ENCODE measurements at regions not wholly inside any gene's neighbourhood (a gene's known extent, or its start where the extent isn't known, plus 50 kb on each side); places are given as distances from the start of the nearest gene placed in this dataset.

DNA sequence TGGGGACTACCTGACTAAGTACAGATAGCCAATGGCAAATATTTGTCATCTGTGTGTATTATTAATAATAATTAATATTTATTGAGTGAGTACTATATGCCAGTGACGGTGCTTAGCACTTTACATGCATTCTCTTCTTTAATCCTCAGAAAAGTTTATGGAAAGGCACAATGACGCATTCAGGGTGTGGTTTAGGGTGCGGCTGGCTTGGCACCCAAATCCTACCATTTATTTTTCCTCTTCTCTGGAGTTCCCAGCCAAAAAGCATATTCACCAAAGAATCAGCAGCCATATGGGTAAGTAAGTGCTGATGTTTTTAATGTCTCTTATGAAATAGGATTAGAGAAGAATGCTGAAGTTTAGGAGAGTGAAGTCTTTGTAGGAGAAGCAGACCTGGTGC lies 140.4 kb upstream of the TP63 start:
- Histone ChIP-seq H2BK20ac (ENCODE audit: low read depth, low read length) (no peak overlapping the region), H3K56ac (ENCODE audit: extremely low read depth, insufficient read depth, low read length) (no peak overlapping the region), H3K14ac (replicated peaks; ENCODE audit: low read depth, low read length) (no peak overlapping the region), H4K91ac (ENCODE audit: insufficient read depth, low read depth, low read length) (no peak overlapping the region), H4K20me1 (ENCODE audit: insufficient read depth, low read length) (no peaks in the 10 kb centered on the region), H4K8ac (ENCODE audit: low read depth in 2 of 2, low read length in 2 of 2) (no peak overlapping the region), H2AK5ac (ENCODE audit: low read depth, low read length) (no peak overlapping the region), H3K27ac (ENCODE audit: insufficient read depth, low read length) (no peak overlapping the region), H2BK5ac (ENCODE audit: low read depth, low read length, poor library complexity, severe bottlenecking) (no peak overlapping the region), H3K36me3 (ENCODE audit: control insufficient read depth, insufficient read depth, low read length) (no peaks in the 10 kb centered on the region), H3K4me1 (ENCODE audit: control insufficient read depth, insufficient read depth, low read length) (no peaks in the 10 kb centered on the region), H3K27me3 (ENCODE audit: control insufficient read depth, insufficient read depth, low read length) (no peaks in the 10 kb centered on the region), H3K18ac (ENCODE audit: low read depth, low read length) (no peak overlapping the region), H3K4me2 (ENCODE audit: low read depth, low read length) (no peak overlapping the region), H2AFZ (replicated peaks; ENCODE audit: low read length, poor library complexity) (no peak overlapping the region), H2BK15ac (ENCODE audit: low read depth, low read length) (no peak overlapping the region), H3K79me1 (ENCODE audit: low read depth in 1 of 2, low read length in 2 of 2) (no peaks in the 10 kb centered on the region), H4K5ac (ENCODE audit: low read depth, low read length) (no peak overlapping the region), H3K4ac (ENCODE audit: low read depth, low read length) (no peak overlapping the region), H2BK120ac (ENCODE audit: low read depth, low read length) (no peak overlapping the region), H3K9ac (ENCODE audit: low read depth, low read length) (no peak overlapping the region), H2AK9ac (replicated peaks; ENCODE audit: low read depth, low read length, poor library complexity) (no peak overlapping the region), H3K23ac (ENCODE audit: low read depth, low read length) (no peak overlapping the region), H3K9me3 (ENCODE audit: control insufficient read depth, insufficient read depth, low read length) (no peaks in the 10 kb centered on the region), H3K9me1 (ENCODE audit: insufficient read depth, low read length) (no peaks in the 10 kb centered on the region), H3K4me3 (ENCODE audit: insufficient read depth, low read depth, low read length) (no peak overlapping the region)
- TF ChIP-seq BHLHE40 (IDR thresholded peaks at IDR 0.05; ENCODE audit: low read depth, low read length) (no peak), FOS (IDR thresholded peaks at IDR 0.05; ENCODE audit: low read depth, low read length) (no peak), USF2 (IDR thresholded peaks at IDR 0.05; ENCODE audit: low read depth, low read length) (no peak), POLR2A (IDR thresholded peaks at IDR 0.05; ENCODE audit: low read depth, low read length) (no peak), MXI1 (IDR thresholded peaks at IDR 0.05; ENCODE audit: borderline replicate concordance, low read depth, low read length) (no peak), MAZ (IDR thresholded peaks at IDR 0.05; ENCODE audit: borderline replicate concordance, low read depth, low read length) (no peak), MAFK (IDR thresholded peaks at IDR 0.05; ENCODE audit: low read depth, low read length) (no peak), NFE2L2 (IDR thresholded peaks at IDR 0.05; ENCODE audit: low read depth, low read length) (no peak), RAD21 (IDR thresholded peaks at IDR 0.05; ENCODE audit: low read length) (no peak), RCOR1 (IDR thresholded peaks at IDR 0.05; ENCODE audit: insufficient replicate concordance, low read length) (no peak), RFX5 (IDR thresholded peaks at IDR 0.05; ENCODE audit: low read depth, low read length) (no peak)
- TF ChIP-seq, protein P1, sequence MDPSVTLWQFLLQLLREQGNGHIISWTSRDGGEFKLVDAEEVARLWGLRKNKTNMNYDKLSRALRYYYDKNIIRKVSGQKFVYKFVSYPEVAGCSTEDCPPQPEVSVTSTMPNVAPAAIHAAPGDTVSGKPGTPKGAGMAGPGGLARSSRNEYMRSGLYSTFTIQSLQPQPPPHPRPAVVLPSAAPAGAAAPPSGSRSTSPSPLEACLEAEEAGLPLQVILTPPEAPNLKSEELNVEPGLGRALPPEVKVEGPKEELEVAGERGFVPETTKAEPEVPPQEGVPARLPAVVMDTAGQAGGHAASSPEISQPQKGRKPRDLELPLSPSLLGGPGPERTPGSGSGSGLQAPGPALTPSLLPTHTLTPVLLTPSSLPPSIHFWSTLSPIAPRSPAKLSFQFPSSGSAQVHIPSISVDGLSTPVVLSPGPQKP (IDR thresholded peaks at IDR 0.05; ENCODE audit: borderline replicate concordance, low read depth, low read length), result no peak
- DNase-seq (no peak), ATAC-seq (ENCODE audit: low read depth) (no peak)
- no CpG with 5 or more reads among the region's 3 CpGs for WGBS, 2 experiments (ENCODE audit: extremely low coverage in 2 of 2, insufficient read length in 1 of 2)
- dilution Hi-C loops (cut with HindIII; ENCODE audit: low sequenced_read_pairs, unreplicated experiment) (no loop called here), intact Hi-C loops (cut with micrococcal nuclease) (no loop called here), in situ Hi-C loops (cut with MboI; ENCODE audit: low sequenced_read_pairs) (no loop called here)
- POLR2A ChIA-PET (ENCODE audit: unreplicated experiment), result no interaction called here
- CTCF ChIA-PET, result no interaction called here
- no TSS peak for BruUV-seq (replicated peaks)
